Hippocampal formation (tissue), 2 donors: ENCODE measurements at regions not wholly inside any gene's neighbourhood (a gene's known extent, or its start where the extent isn't known, plus 50 kb on each side); places are given as distances from the start of the nearest gene placed in this dataset.

Experiments
- DNase-seq, 2 donors: peaks; one replicate each; lab custom pipeline; 2025; lab: John Stamatoyannopoulos, UW

GRCh38 chr12:127625176-127625771, 641.7 kb upstream of the TMEM132C start:
- no peak for DNase-seq

GRCh38 chr12:127628645-127629044, 638.3 kb upstream of the TMEM132C start:
- no peak for DNase-seq

DNA sequence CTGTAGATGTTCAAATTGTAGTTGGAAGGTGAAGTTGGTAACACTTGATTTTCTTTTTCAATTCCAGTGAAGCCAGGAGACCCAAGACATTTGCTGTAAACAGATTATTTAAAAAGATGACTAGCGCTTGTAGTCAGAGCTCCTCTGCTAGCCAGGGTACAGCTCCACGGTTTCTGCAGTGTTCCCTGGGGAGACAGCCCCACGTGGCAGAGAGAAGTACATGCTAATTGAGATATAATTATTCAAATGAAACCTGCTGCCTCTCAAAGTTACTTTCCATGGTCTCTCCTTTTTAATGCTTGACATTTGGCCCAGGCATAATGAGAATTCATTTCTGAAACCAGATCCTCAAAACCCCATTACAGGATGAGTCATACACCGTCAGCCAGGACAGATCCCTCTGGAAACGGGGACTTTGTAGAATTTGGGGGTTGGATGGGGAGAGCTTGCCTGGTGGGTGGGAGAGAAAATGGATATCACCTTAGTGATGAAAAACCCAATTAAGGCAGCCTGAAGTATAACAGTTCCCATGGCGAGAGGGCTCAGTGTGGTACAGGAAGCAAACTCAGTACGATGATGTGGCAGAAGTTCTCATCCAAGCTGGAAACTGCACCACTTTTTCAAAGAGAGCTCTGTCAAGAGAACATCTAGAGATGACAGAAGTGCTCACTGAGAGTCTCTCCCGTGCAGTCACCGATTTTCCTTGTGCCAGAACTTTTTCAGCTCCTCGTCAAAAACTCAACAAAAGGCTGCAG, 637.7 kb upstream of the TMEM132C start:
- DNase-seq, result no peak

- DNase-seq, result no peak
Observed at GRCh38 chr12:127632461-127632860, 634.5 kb upstream of the TMEM132C start.

DNA sequence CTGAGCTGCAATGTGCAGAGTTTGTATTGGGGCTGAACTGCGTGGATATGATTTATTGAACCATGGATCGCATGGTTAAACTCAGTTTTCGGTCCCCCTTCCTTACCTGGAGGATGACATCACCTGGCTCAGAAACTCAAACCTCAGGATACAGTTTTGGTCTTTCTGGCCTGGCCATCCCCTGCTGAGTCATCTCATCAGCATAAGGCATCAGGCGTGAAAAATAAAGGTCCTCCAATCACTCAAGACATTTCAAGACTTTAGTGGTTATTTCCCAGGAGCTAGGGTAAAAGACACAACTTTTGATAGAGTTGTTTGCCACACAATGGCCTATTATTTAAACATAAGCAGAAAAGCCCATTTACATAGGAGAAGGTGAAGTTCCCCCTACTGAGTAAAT, 631.1 kb upstream of the TMEM132C start:
- DNase-seq, result no peak

GRCh38 chr12:127636882-127637281, 630.1 kb upstream of the TMEM132C start:
- no peak for DNase-seq

GRCh38 chr12:127640181-127640886, 626.6 kb upstream of the TMEM132C start:
- DNase-seq, result no peak

- no peak for DNase-seq
Observed at GRCh38 chr12:127642208-127642607, 624.8 kb upstream of the TMEM132C start.

- no peak for DNase-seq
Observed at GRCh38 chr12:127648321-127648720, 618.6 kb upstream of the TMEM132C start.

GRCh38 chr12:127649961-127650360, 617.0 kb upstream of the TMEM132C start:
- no peak for DNase-seq

DNA sequence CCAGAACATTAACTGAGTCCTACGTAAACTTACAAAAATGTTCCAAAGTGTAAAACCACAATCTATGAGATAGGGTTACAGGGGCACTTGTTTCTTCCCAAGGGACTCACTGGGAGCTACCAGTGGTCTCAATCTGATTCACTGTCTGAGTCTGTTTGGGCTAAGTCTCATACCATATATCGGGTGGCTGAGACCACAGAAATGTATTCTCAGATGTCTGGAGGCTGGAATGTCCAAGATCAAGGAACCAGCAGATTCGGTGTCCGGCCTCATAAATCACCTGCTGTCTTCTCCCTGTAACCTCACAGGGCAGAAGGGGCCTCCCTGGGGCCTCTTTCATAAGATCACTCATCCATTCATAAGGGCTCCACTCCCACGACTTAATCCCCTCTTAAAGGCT, 616.3 kb upstream of the TMEM132C start:
- DNase-seq, result no peak

GRCh38 chr12:127652281-127652680, 614.7 kb upstream of the TMEM132C start:
- no peak for DNase-seq

GRCh38 chr12:127654383-127654985, 612.5 kb upstream of the TMEM132C start:
- no peak for DNase-seq

DNA sequence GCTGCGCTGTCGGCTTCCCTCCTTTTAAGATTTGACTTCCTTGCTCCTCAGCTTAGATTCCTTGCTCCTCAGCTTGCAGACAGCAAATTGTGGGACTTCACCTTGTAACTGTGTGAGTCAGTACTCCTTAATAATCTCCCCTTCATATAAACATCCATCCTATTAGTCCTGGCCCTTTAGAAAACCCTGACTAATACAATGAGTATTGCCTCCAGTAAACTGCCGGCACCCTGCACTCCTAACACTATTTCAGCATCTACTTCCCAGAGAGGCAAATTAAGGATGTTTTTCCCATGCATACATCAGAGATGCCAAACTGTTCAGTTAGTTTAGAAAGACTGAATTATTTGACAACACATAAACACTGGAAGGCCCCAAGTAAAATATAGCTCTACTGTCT, 611.3 kb upstream of the TMEM132C start:
- no peak for DNase-seq

DNA sequence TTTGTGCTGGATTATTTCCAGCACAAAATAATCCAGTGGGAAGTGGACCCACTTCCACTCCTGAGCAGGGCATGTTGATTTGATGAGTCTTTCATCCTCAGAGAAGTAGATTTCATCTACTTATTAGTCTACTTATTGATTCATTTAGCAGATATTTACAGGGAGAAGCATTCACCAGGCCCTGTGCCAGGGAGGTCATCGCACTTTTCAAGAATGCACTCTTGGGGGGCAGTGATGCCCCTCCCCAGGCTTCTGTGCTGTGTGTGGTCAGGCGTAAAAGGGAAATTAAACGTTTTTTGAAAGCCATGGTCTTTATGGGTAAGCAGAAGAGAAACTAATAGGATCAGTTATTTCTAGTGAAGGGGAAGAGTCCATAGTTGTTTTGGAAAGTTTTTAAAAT, 610.7 kb upstream of the TMEM132C start:
- no peak for DNase-seq

DNA sequence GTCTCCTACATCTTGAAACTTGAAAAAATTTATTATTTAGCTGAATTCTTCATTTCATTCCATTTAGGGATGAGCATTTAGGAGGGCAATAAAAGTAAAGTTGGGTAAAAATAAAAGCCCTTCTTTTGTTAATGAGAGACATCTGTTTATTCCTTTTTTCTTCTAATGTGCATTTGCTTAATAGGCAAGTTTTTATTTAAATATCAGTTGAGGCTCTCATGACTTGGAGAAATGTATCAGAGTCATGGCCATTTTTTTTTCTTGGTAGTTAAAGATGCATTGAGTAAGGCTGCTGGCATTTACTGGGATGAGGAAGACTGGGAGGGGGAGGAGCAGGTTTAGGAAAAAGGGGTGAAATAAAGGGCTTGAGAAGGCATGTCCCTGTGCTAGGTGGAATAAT, 609.9 kb upstream of the TMEM132C start:
- DNase-seq, result no peak

DNA sequence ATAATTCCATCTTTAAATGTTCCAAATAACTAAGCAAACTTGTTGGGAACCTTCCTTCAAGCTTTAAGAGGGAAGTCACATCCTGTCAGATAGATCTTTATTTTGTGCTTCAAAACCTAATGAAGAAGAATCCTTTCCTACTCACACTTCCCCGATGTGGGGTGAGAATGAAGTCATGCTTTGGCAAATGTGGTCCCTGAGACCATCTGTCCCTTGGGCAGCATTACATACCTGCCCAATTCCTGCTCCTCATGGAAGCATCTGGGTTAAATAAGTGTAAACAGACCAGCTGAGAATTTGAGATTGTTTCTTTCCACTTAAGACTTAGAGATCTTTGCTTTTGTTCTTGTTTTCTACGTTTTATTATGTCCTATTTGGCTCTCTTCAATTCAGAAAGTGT, 606.0 kb upstream of the TMEM132C start:
- DNase-seq, result no peak

DNA sequence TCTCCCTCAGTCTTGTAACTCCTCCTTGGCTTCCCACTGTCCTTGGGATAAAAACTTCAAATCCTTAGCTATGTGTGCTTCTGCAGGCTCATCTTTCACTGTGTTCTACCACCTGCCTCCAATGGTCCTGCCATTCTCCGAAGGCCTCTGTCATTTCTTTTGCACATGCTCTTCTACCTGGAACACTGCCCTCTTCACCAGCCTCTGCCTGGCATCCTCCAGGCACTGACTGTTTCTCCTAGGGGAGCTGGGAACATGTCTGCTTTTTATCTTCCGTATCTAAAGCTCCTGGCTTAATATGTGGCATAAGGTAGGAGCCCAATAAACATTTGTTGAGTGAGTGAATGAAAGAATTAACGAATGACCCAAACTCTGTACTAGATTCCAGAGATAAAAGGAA, 603.3 kb upstream of the TMEM132C start:
- no peak for DNase-seq

DNA sequence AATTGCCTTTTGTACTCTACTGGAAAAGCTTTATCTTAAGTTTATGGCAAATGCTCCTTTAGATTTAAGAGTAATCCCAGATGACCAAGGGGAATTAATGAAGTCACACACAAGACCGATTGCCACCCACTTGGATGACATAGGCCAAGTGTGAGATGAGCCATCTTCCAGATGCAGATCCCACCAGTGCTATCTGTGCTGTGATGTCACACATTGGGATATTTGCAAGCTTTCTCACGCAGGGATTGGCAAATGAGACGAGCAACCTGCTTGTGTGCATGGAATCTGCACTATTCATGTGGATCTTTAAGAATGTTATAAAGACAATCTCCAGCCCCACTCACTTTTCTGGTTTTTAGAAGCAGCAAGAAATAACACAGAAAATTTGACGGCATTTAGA, 602.1 kb upstream of the TMEM132C start:
- DNase-seq, result no peak

- no peak for DNase-seq
Observed at GRCh38 chr12:127667131-127667685, 599.8 kb upstream of the TMEM132C start.

GRCh38 chr12:127670294-127670693, 596.7 kb upstream of the TMEM132C start:
- DNase-seq, result no peak

DNA sequence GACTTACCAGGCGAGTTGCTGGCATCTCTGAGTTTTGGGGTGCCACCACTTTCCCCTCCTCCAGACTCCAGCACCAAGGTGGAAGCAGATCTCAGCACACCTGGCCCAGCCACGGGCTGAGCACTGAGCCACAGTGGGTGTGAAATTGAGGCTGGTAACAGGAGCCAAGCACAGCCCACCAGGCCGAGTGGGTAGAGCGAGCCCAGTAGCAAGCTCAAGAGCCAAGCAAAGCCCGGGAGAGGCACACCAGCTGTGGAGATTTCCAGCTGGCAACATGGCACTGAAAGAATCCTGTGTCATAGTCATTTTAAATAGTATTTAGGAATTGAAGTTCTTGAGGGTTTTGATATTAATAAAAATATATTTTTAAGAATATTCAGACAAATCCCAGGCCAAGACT, 596.2 kb upstream of the TMEM132C start:
- DNase-seq, result no peak

- DNase-seq, result no peak
Observed at GRCh38 chr12:127675936-127676335, 591.0 kb upstream of the TMEM132C start.
